Endothelial cell of umbilical vein (primary cell): ENCODE measurements at regions not wholly inside any gene's neighbourhood (a gene's known extent, or its start where the extent isn't known, plus 50 kb on each side); places are given as distances from the start of the nearest gene placed in this dataset.
"Not testable (repeated sequence)": the region's sequence is repeated elsewhere in the genome, so short reads cannot be mapped to it uniquely, and the experiment has no call there.

Experiments
- BruUV-seq: library from RNA; stranded (reverse); fragments of 400-500 nt; replicated peaks from 2 replicates; lab custom pipeline; 2021; lab: Mats Ljungman, UMichigan
- CTCF ChIA-PET: fragments of 300-600, 350-600 bp; sonication (Branson Sonifier 250); formaldehyde crosslinking; loops from one replicate; lab custom pipeline; 2021; ENCODE audit warnings: antibody characterized with exemption, inconsistent platforms; lab: Charles Lee
- POLR2A ChIA-PET: fragments of 300-600, 350-600 bp; sonication (Branson Sonifier 250); formaldehyde crosslinking; loops from one replicate; lab custom pipeline; 2021; ENCODE audit warnings: antibody characterized with exemption, inconsistent platforms; lab: Charles Lee
- DNase-seq: peaks from one replicate; pipeline ENCODE4 v3.0.0-alpha.2; 2011; ENCODE audit warnings: low read depth, low spot score
- FAIRE-seq: peaks from 2 replicates; lab custom pipeline; 2011; peaks lifted over from hg19 to GRCh38; lab: Jason Lieb, UNC
- H2AFZ ChIP-seq: 2 replicates; pipeline ENCODE4 v1.6.0; 2012; ENCODE audit warnings: low read depth, low read length, control low read depth, inconsistent platforms
- H3K27ac ChIP-seq: 2 replicates; pipeline ENCODE4 v1.5.1; 2011; ENCODE audit warnings: low read depth, mild to moderate bottlenecking, control low read depth, low read length, moderate library complexity; ENCODE audit not compliant: insufficient read depth
- H3K27me3 ChIP-seq, 2 experiments: 2 replicates each; pipeline versions ENCODE4 v1.6.0 to v1.6.1; 2011; ENCODE audit warnings: low read length in 2 of 2, mixed read lengths in 1 of 2; ENCODE audit not compliant: control insufficient read depth in 2 of 2, insufficient read depth in 2 of 2
- H3K36me3 ChIP-seq, 2 experiments: 2 replicates in 1 of 2; 3 replicates in 1 of 2; pipeline ENCODE4 v1.5.1; 2011; ENCODE audit warnings: low read length in 2 of 2, mild to moderate bottlenecking in 1 of 2, moderate library complexity in 1 of 2; ENCODE audit not compliant: control insufficient read depth in 2 of 2, insufficient read depth in 2 of 2; ENCODE audit errors: extremely low read depth in 1 of 2
- H3K4me1 ChIP-seq: 3 replicates; pipeline ENCODE4 v1.5.1; 2011; ENCODE audit warnings: mild to moderate bottlenecking, low read length; ENCODE audit not compliant: control insufficient read depth, insufficient read depth; ENCODE audit errors: extremely low read depth
- H3K4me2 ChIP-seq: 2 replicates; pipeline ENCODE4 v1.6.1; 2011; ENCODE audit warnings: low read length, control low read depth, mixed read lengths; ENCODE audit not compliant: insufficient read depth
- H3K4me3 ChIP-seq, 3 experiments: fragments of 200-600 bp in 1 of 3; sonication (generic), shearing (Covaris generic) in 1 of 3; replicated peaks in 1 of 3; 2 replicates each; pipeline ENCODE4 v1.5.1; 2011 to 2016; ENCODE audit warnings: control low read depth in 3 of 3, low read length in 3 of 3, mild to moderate bottlenecking in 2 of 3, inconsistent platforms in 1 of 3, low read depth in 1 of 3, moderate library complexity in 1 of 3; ENCODE audit not compliant: insufficient read depth in 1 of 3
- H3K79me2 ChIP-seq: 2 replicates; pipeline ENCODE4 v1.6.0; 2012; ENCODE audit warnings: low read length, inconsistent platforms; ENCODE audit not compliant: control insufficient read depth, insufficient read depth
- H3K9ac ChIP-seq: replicated peaks from 2 replicates; pipeline ENCODE3; 2011; ENCODE audit warnings: low read length, control low read depth; ENCODE audit not compliant: insufficient read depth; ENCODE audit errors: extremely low read depth
- H3K9me1 ChIP-seq: replicated peaks from 3 replicates; pipeline ENCODE4 v1.6.0; 2011; ENCODE audit warnings: mild to moderate bottlenecking, low read length; ENCODE audit not compliant: control insufficient read depth, insufficient read depth; ENCODE audit errors: extremely low read depth
- H3K9me3 ChIP-seq: replicated peaks from 2 replicates; pipeline ENCODE4 v1.5.1; 2012; ENCODE audit warnings: low read length, inconsistent platforms; ENCODE audit not compliant: control insufficient read depth, insufficient read depth
- H4K20me1 ChIP-seq: replicated peaks from 2 replicates; pipeline ENCODE3; 2011; ENCODE audit warnings: mild to moderate bottlenecking, low read length; ENCODE audit not compliant: control insufficient read depth, insufficient read depth; ENCODE audit errors: extremely low read depth
- EZH2 ChIP-seq: IDR thresholded peaks from 2 replicates; pipeline ENCODE4 v1.6.1; 2012; ENCODE audit warnings: borderline replicate concordance, low read depth, mild to moderate bottlenecking, moderate library complexity, low read length, inconsistent platforms; ENCODE audit not compliant: severe bottlenecking
- FOS ChIP-seq: IDR thresholded peaks from 2 replicates; pipeline ENCODE4 v1.6.1; 2011; ENCODE audit warnings: mild to moderate bottlenecking, low read length, moderate library complexity, borderline replicate concordance; ENCODE audit not compliant: insufficient read depth
- GATA2 ChIP-seq: IDR thresholded peaks from 2 replicates; pipeline ENCODE4 v1.7.0; 2011; ENCODE audit warnings: low read depth, mild to moderate bottlenecking, moderate library complexity, mixed read lengths, low read length; ENCODE audit not compliant: insufficient read length, insufficient read depth
- dilution Hi-C: fragments of 300-500 bp; cut with MboI; formaldehyde crosslinking; loops from one replicate; pipeline ENCODE4 v1.15.0; 2019; ENCODE audit warnings: low sequenced_read_pairs; ENCODE audit not compliant: extremely low pct_ligation_motif_present
- intact Hi-C: fragments of 100-400 bp; cut with micrococcal nuclease; formaldehyde crosslinking; loops from one replicate; pipeline ENCODE4 v1.10.0; 2022
- TF ChIP-seq, protein P1 (sequence below): IDR thresholded peaks from 2 replicates; pipeline ENCODE4 v1.6.1; 2011; ENCODE audit not compliant: insufficient read depth, insufficient read length

GRCh38 chr18:55953326-55953725 is 365.3 kb upstream of the TCF4 start:
- Histone ChIP-seq H3K79me2 (no peaks in the 10 kb centered on the region), H3K27ac (no peak overlapping the region), H3K9me1 (no peaks in the 10 kb centered on the region), H3K27me3 (peaks cover 0 to 2% of the 10 kb centered on the region in 2 experiments), H3K4me3 (no peak overlapping the region), H2AFZ (no peak overlapping the region), H3K36me3 (no peaks in the 10 kb centered on the region), H3K4me2 (no peak overlapping the region), H3K9ac (no peak overlapping the region), H3K4me1 (no peaks in the 10 kb centered on the region), H4K20me1 (no peaks in the 10 kb centered on the region), H3K9me3 (no peaks in the 10 kb centered on the region)
- ChIA-PET CTCF (no interaction called here), POLR2A (no interaction called here)
- intact Hi-C loops (no loop called here), dilution Hi-C loops (no loop called here)
- no peak for DNase-seq
- FAIRE-seq: no peak
- no TSS peak for BruUV-seq
- TF ChIP-seq, protein P1, sequence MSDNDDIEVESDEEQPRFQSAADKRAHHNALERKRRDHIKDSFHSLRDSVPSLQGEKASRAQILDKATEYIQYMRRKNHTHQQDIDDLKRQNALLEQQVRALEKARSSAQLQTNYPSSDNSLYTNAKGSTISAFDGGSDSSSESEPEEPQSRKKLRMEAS: no peak
- no peak for TF ChIP-seq GATA2
- TF ChIP-seq EZH2: no peak
- TF ChIP-seq FOS: no peak

DNA sequence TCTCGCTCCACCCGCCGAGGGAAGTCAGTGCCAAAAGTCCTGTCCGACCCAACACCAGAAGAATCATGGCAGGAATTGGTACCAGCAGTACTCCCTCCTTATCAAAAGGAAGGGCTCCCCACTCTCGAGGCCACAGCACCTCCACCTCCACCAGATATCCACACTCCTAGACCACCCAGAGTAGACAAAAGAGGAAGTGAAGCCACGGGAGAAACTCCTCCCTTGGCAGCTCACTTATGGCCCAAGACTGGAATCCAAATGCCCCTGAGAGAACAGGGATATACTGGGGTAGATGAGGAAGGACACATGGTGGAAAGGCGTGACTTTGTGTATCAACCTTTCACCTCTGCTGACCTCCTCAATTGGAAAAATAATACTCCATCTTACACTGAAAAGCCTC is 363.7 kb upstream of the TCF4 start:
- H3K9ac ChIP-seq, H3K4me1 ChIP-seq, H3K27ac ChIP-seq, intact Hi-C loops, H3K27me3 ChIP-seq, H4K20me1 ChIP-seq, H3K4me3 ChIP-seq, BruUV-seq, H3K4me2 ChIP-seq, H3K79me2 ChIP-seq, H2AFZ ChIP-seq, FAIRE-seq, H3K9me3 ChIP-seq, CTCF ChIA-PET, H3K36me3 ChIP-seq, POLR2A ChIA-PET, H3K9me1 ChIP-seq, DNase-seq, dilution Hi-C loops: not testable (repeated sequence)
